ENCODE measurements at regions not wholly inside any gene's neighbourhood (a gene's known extent, or its start where the extent isn't known, plus 50 kb on each side); places are given as distances from the start of the nearest gene placed in this dataset.

DNA sequence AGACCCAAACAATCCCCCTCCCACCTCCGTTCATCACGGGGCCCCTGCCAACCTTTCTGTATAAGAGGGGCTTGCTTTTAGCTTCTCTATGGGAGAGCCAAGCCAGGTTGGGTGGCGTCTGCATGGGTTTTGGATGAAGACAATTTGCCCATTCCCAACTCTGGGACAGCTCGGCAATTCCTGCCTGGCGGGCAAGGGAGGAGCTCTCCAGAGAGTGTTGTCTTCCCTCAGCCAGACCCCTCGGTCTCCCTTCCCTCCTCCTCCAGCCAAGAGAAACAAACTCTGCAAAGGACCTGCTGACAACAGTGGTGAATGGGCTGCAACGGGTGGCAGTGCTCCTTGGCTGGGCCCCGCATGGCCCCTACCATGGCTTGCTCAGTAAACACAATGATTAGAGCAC is 267.2 kb upstream of the HDAC4 start:
- TF ChIP-seq EZH2 (IDR thresholded peaks at IDR 0.05; ENCODE audit: low read depth, unreplicated experiment), result no peak
- TF ChIP-seq REST (IDR thresholded peaks at IDR 0.05; ENCODE audit: unreplicated experiment), result no peak
- no peak for TF ChIP-seq JUNB (IDR thresholded peaks at IDR 0.05; ENCODE audit: unreplicated experiment)
- no peak for TF ChIP-seq NANOG (IDR thresholded peaks at IDR 0.05; ENCODE audit: borderline replicate concordance)
- TF ChIP-seq ETS1 (IDR thresholded peaks at IDR 0.05), result no peak
- no peak for TF ChIP-seq ZNF462 (CRISPR knock-in tag; IDR thresholded peaks at IDR 0.05)
- TF ChIP-seq, protein P1, sequence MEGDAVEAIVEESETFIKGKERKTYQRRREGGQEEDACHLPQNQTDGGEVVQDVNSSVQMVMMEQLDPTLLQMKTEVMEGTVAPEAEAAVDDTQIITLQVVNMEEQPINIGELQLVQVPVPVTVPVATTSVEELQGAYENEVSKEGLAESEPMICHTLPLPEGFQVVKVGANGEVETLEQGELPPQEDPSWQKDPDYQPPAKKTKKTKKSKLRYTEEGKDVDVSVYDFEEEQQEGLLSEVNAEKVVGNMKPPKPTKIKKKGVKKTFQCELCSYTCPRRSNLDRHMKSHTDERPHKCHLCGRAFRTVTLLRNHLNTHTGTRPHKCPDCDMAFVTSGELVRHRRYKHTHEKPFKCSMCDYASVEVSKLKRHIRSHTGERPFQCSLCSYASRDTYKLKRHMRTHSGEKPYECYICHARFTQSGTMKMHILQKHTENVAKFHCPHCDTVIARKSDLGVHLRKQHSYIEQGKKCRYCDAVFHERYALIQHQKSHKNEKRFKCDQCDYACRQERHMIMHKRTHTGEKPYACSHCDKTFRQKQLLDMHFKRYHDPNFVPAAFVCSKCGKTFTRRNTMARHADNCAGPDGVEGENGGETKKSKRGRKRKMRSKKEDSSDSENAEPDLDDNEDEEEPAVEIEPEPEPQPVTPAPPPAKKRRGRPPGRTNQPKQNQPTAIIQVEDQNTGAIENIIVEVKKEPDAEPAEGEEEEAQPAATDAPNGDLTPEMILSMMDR (conservative IDR thresholded peaks at IDR 0.05; ENCODE audit: low read depth in 2 of 2), result no peak
- TF ChIP-seq CREB1 (CRISPR knock-in tag; IDR thresholded peaks at IDR 0.05; ENCODE audit: low read depth), result no peak
- TF ChIP-seq POLR2AphosphoS5 (IDR thresholded peaks at IDR 0.05; ENCODE audit: low read depth), result no peak
- TF ChIP-seq ZNF114 (CRISPR knock-in tag; IDR thresholded peaks at IDR 0.05), result no peak
- TF ChIP-seq EZH2phosphoT487 (IDR thresholded peaks at IDR 0.05; ENCODE audit: unreplicated experiment), result no peak
- no peak for TF ChIP-seq STAT1 (IDR thresholded peaks at IDR 0.05; ENCODE audit: unreplicated experiment)
- no peak for TF ChIP-seq ZNF331 (CRISPR knock-in tag; IDR thresholded peaks at IDR 0.05; ENCODE audit: low read depth)
- Histone ChIP-seq H3K4me2 (no peak overlapping the region), H4K20me1 (replicated peaks; ENCODE audit: insufficient read depth) (no peaks in the 10 kb centered on the region), H3F3A (replicated peaks; ENCODE audit: low read depth) (no peaks in the 10 kb centered on the region), H3K27ac (ENCODE audit: low read depth) (no peak overlapping the region), H3K27me3 (ENCODE audit: insufficient read depth) (no peaks in the 10 kb centered on the region), H3K79me2 (replicated peaks; ENCODE audit: insufficient read depth) (no peaks in the 10 kb centered on the region), H3K36me3 (ENCODE audit: insufficient read depth) (no peaks in the 10 kb centered on the region), H2AFZ (no peak overlapping the region), H3K4me1 (ENCODE audit: insufficient read depth) (no peaks in the 10 kb centered on the region), H3K4me3 (no peak overlapping the region), H3K9me2 (ENCODE audit: insufficient read depth) (no peaks in the 10 kb centered on the region)
- ATAC-seq (no peak), DNase-seq (ENCODE audit: low spot score) (no peak)
- H3K4me1 Mint-ChIP-seq, result peaks cover under 1% of the 10 kb centered on the region; the same call in 1 of the 3 replicates
- H3K4me3 Mint-ChIP-seq, result no peak overlapping the region
- peaks cover 5% of the 10 kb centered on the region; the same call in 2 of the 3 replicates for H3K9me3 Mint-ChIP-seq
- peaks cover 7% of the 10 kb centered on the region for H3K27me3 Mint-ChIP-seq (ENCODE audit: insufficient read depth, low read depth, poor library complexity)
- no peaks in the 10 kb centered on the region for H3K36me3 Mint-ChIP-seq (ENCODE audit: low read depth)
- no peak overlapping the region for H3K27ac Mint-ChIP-seq
